ENCODE measurements at regions not wholly inside any gene's neighbourhood (a gene's known extent, or its start where the extent isn't known, plus 50 kb on each side); places are given as distances from the start of the nearest gene placed in this dataset.

DNA sequence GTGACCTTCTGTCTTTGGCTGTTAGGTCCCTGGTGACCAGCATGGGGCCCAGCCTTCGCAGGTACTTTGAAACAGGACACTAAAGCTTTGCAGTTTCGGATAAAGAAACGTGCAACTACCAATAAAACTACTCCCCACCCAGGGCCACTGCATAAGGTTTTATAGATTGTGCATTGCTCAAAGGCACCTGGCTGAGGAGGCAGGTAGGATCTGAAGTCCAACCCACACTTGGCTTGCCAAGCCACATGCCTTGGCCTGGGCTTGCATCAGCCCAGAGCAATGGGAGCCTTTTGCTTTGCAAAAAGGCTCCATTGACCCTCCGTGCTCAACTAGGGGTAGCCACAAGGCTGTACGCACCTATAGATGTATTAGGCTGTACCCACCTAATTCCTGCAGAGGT is 84.4 kb upstream of the SYT6 start:
- intact Hi-C loops (cut with micrococcal nuclease) = no loop called here
- H3K36me3 Mint-ChIP-seq (ENCODE audit: insufficient read depth, unreplicated experiment) = no peaks in the 10 kb centered on the region
- H3K27me3 Mint-ChIP-seq (ENCODE audit: insufficient read depth, unreplicated experiment) = peaks cover 27% of the 10 kb centered on the region
- POLR2A ChIA-PET = no interaction called here
- DNase-seq (ENCODE audit: unreplicated experiment) = no peak
- no peaks in the 10 kb centered on the region for H3K9me3 Mint-ChIP-seq (ENCODE audit: unreplicated experiment)
- CTCF ChIA-PET = no interaction called here
- H3K4me1 Mint-ChIP-seq (ENCODE audit: insufficient read depth, unreplicated experiment) = no peaks in the 10 kb centered on the region
- no peak overlapping the region for H3K27ac Mint-ChIP-seq (ENCODE audit: low read depth, unreplicated experiment)
- H3K4me3 Mint-ChIP-seq (ENCODE audit: unreplicated experiment) = no peak overlapping the region
- BruUV-seq (replicated peaks) = no TSS peak
- TF ChIP-seq, protein P1, sequence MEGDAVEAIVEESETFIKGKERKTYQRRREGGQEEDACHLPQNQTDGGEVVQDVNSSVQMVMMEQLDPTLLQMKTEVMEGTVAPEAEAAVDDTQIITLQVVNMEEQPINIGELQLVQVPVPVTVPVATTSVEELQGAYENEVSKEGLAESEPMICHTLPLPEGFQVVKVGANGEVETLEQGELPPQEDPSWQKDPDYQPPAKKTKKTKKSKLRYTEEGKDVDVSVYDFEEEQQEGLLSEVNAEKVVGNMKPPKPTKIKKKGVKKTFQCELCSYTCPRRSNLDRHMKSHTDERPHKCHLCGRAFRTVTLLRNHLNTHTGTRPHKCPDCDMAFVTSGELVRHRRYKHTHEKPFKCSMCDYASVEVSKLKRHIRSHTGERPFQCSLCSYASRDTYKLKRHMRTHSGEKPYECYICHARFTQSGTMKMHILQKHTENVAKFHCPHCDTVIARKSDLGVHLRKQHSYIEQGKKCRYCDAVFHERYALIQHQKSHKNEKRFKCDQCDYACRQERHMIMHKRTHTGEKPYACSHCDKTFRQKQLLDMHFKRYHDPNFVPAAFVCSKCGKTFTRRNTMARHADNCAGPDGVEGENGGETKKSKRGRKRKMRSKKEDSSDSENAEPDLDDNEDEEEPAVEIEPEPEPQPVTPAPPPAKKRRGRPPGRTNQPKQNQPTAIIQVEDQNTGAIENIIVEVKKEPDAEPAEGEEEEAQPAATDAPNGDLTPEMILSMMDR (IDR thresholded peaks at IDR 0.05; ENCODE audit: unreplicated experiment) = no peak

DNA sequence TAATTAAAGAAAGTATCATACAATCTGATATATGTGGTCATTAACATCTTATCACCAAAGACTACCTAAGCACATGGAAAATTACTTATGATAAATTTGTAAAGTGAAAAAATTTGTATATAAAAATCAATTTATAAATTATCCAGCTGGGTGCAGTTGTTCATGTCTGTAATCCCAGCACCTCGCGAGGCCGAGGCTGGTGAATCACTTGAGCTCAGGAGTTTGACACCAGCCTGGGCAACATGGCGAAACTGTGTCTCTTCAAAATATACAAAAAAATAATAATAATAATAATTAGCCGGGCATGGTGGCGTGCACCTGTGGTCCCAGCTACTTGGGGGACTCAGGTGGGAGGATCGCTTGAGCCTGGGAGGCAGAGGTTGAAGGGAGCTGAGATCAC is 82.8 kb upstream of the SYT6 start:
- H3K9me3 Mint-ChIP-seq (ENCODE audit: unreplicated experiment) = no peaks in the 10 kb centered on the region

DNA sequence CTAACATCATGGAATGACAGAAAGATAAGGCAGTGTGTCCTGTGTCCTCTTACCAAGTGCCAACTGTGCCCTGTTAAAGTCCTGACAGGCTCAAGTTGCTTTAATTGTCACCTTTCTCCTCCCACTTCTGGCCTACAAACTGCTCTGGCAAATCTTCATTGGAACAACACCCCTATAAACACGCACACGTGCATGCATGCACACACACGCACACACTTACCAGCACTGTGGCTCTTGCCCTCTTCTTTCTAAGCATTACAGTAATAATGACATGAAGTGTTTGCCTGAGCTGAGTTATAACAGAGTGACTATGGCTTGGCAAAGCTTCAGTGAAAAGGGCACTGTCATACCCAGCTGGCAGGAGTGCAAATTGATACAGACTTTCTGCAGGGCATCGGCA is 82.3 kb upstream of the SYT6 start:
- Mint-ChIP-seq H3K36me3 (ENCODE audit: insufficient read depth, unreplicated experiment) (no peaks in the 10 kb centered on the region), H3K27ac (ENCODE audit: low read depth, unreplicated experiment) (no peak overlapping the region), H3K4me3 (ENCODE audit: unreplicated experiment) (no peak overlapping the region), H3K9me3 (ENCODE audit: unreplicated experiment) (no peaks in the 10 kb centered on the region), H3K4me1 (ENCODE audit: insufficient read depth, unreplicated experiment) (no peaks in the 10 kb centered on the region), H3K27me3 (ENCODE audit: insufficient read depth, unreplicated experiment) (peaks cover 41% of the 10 kb centered on the region)
- ChIA-PET POLR2A (interaction anchor here (0.7 kb wide), 1 partner anchor 323 kb away, joined by 4 read pairs; no protein-coding TSS in a partner anchor), CTCF (no interaction called here)
- intact Hi-C loops (cut with micrococcal nuclease) = no loop called here
- DNase-seq (ENCODE audit: unreplicated experiment) = no peak
- no TSS peak for BruUV-seq (replicated peaks)
- TF ChIP-seq, protein P1 (IDR thresholded peaks at IDR 0.05; ENCODE audit: unreplicated experiment) = no peak

More for the DNA sequence above, 82.8 kb upstream of the SYT6 start:
- no peak overlapping the region for H3K4me3 Mint-ChIP-seq (ENCODE audit: unreplicated experiment)
- no peaks in the 10 kb centered on the region for H3K36me3 Mint-ChIP-seq (ENCODE audit: insufficient read depth, unreplicated experiment)
- intact Hi-C loops (cut with micrococcal nuclease) = no loop called here
- no peaks in the 10 kb centered on the region for H3K4me1 Mint-ChIP-seq (ENCODE audit: insufficient read depth, unreplicated experiment)
- ChIA-PET POLR2A (interaction anchor here (0.7 kb wide), 2 partner anchors 9 to 323 kb away, joined by 4 read pairs; no protein-coding TSS in a partner anchor), CTCF (no interaction called here)
- DNase-seq (ENCODE audit: unreplicated experiment) = no peak
- BruUV-seq (replicated peaks) = no TSS peak
- peaks cover 41% of the 10 kb centered on the region for H3K27me3 Mint-ChIP-seq (ENCODE audit: insufficient read depth, unreplicated experiment)
- TF ChIP-seq, protein P1 (IDR thresholded peaks at IDR 0.05; ENCODE audit: unreplicated experiment) = no peak
- H3K27ac Mint-ChIP-seq (ENCODE audit: low read depth, unreplicated experiment) = no peak overlapping the region

DNA sequence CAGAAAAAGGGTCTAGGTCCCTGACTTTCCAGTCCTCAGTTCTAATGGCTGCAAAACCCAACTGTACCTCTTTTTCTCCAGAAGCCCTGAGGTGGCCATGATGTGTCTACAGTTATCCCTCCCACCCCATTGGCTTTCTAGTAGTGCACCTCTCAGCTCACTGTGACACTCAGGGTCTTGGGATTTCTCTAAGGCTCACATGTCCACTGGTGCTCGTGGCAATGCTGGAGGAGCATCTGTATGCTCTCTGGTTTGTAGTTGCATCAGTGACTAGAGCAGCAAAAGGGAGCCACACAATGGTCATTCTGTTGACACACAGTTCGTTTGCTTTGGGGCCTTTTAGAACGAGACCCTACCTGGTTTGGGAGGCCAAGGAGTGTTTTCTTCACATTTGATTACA is 81.6 kb upstream of the SYT6 start:
- H3K27me3 Mint-ChIP-seq (ENCODE audit: insufficient read depth, unreplicated experiment) = peaks cover 41% of the 10 kb centered on the region
- H3K4me3 Mint-ChIP-seq (ENCODE audit: unreplicated experiment) = no peak overlapping the region
- ChIA-PET POLR2A (no interaction called here), CTCF (interaction anchor here (0.7 kb wide), 1 partner anchor 138 kb away, joined by 3 read pairs; no protein-coding TSS in a partner anchor)
- intact Hi-C loops (cut with micrococcal nuclease) = no loop called here
- no peaks in the 10 kb centered on the region for H3K36me3 Mint-ChIP-seq (ENCODE audit: insufficient read depth, unreplicated experiment)
- H3K27ac Mint-ChIP-seq (ENCODE audit: low read depth, unreplicated experiment) = no peak overlapping the region
- no peaks in the 10 kb centered on the region for H3K4me1 Mint-ChIP-seq (ENCODE audit: insufficient read depth, unreplicated experiment)
- BruUV-seq (replicated peaks) = no TSS peak
- TF ChIP-seq, protein P1 (IDR thresholded peaks at IDR 0.05; ENCODE audit: unreplicated experiment) = no peak
- H3K9me3 Mint-ChIP-seq (ENCODE audit: unreplicated experiment) = no peaks in the 10 kb centered on the region
- DNase-seq (ENCODE audit: unreplicated experiment) = no peak

Data from MCF 10A (cell line).